ENCODE measurements at regions not wholly inside any gene's neighbourhood (a gene's known extent, or its start where the extent isn't known, plus 50 kb on each side); places are given as distances from the start of the nearest gene placed in this dataset.

DNA sequence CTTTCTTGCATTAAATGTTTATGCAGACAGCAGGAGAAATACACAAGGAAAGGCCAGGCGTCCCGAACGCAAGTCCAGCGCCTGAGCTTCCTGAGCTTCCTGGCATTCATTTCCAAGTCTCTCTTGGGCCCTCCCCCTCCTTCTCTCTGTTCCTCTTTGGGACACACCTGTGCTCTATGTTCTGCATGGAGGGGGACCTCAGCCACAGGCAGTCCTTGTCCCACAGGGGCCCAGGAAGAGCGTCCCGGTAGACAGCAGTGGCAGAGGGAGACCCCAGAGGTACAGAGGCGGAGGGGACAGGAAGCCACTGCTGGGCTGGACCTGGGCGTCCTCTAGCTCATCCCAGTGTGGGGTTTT lies 221.3 kb downstream of the C9orf50 start (continued):
- TF ChIP-seq, protein P1, sequence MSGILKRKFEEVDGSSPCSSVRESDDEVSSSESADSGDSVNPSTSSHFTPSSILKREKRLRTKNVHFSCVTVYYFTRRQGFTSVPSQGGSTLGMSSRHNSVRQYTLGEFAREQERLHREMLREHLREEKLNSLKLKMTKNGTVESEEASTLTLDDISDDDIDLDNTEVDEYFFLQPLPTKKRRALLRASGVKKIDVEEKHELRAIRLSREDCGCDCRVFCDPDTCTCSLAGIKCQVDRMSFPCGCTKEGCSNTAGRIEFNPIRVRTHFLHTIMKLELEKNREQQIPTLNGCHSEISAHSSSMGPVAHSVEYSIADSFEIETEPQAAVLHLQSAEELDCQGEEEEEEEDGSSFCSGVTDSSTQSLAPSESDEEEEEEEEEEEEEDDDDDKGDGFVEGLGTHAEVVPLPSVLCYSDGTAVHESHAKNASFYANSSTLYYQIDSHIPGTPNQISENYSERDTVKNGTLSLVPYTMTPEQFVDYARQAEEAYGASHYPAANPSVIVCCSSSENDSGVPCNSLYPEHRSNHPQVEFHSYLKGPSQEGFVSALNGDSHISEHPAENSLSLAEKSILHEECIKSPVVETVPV (CRISPR knock-in tag; IDR thresholded peaks at IDR 0.05), result no peak
- TF ChIP-seq ZNF8 (CRISPR knock-in tag; IDR thresholded peaks at IDR 0.05), result no peak

DNA sequence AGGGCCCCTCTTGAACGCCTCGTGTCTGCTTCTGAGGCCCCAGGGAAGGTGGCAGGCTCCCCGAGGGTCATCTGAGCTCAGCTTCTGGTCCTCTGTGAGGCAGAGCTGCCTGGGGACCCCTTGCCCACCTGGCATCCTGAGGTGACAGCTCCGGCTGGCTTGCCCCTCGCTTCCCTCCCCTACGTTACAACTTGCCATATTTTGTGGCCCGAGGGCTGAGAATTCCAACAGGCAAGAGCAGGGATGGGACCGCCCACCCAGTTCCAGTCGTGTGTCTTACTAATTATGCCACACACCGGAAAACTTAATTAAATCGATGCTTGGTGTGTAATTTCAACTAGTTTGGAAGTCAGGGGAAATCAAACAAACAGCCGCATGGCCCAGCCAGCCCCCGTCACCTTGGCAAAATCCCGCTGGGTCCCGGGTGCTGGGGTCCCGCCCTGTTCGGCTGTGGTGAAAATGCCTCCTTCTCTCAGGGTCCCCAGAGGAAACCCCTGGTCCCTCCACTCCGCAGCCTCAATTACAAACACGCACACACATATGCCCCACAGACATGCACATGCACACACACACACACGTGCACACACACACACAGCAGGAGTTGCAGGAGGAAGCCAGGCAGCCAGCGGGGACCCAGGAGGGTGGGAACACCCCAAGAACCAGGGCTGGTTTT lies 221.0 kb upstream of the IER5L start:
- no peak for ATAC-seq
- no peak for TF ChIP-seq ISL1 (CRISPR knock-in tag; IDR thresholded peaks at IDR 0.05)
- TF ChIP-seq TOX (CRISPR knock-in tag; IDR thresholded peaks at IDR 0.05; ENCODE audit: borderline replicate concordance), result no peak
- TF ChIP-seq RARB (CRISPR knock-in tag; IDR thresholded peaks at IDR 0.05), result no peak

DNA sequence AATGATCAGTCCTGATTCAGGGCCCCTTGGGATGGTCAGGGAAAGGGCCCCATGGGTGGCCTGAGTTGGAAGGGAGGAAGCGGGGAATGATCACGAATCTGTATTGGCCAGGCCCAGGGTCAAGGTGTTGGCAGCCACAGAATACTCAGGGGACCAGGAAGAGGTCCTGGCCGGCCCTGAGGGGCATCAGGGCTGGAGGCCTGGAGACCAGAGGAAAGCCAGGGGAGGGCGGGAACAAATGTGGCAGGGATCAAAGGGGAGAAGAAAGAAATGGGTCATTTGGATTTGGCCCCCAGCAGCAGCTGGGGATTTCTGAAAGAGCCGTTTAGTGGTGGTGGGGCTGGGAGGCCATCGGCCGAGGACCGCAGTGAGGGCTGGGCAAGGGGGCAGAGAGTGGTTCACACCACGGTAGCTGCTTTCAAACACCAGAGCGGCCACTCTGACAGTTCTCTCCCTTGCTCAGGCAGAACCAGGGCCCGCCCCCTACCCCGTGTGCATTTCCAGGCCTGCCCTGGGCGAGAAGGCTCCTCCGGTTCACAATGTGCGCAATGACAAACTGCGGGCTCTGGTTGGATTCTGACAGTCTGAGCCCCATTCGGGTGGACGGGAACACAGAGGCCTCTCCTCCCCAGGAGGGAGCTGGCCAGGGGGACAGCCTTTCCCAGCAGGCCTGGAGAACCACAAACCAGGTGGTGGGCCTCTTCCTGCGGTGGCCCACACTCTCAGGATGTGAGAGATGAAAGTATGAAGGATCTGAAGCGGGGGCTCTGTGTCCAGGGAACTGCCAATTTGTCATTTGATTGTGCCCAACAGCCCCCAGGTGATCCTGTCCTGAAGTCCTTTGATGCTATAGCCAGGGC lies 220.3 kb upstream of the IER5L start:
- TF ChIP-seq, protein P2, sequence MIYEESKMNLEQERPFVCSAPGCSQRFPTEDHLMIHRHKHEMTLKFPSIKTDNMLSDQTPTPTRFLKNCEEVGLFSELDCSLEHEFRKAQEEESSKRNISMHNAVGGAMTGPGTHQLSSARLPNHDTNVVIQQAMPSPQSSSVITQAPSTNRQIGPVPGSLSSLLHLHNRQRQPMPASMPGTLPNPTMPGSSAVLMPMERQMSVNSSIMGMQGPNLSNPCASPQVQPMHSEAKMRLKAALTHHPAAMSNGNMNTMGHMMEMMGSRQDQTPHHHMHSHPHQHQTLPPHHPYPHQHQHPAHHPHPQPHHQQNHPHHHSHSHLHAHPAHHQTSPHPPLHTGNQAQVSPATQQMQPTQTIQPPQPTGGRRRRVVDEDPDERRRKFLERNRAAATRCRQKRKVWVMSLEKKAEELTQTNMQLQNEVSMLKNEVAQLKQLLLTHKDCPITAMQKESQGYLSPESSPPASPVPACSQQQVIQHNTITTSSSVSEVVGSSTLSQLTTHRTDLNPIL (CRISPR knock-in tag; IDR thresholded peaks at IDR 0.05; ENCODE audit: low read depth), result no peak
- TF ChIP-seq ZNF70 (CRISPR knock-in tag; IDR thresholded peaks at IDR 0.05) (no peak), PPARA (CRISPR knock-in tag; IDR thresholded peaks at IDR 0.05; ENCODE audit: borderline replicate concordance) (no peak), GLIS3 (CRISPR knock-in tag; IDR thresholded peaks at IDR 0.05) (no peak), TOX (CRISPR knock-in tag; IDR thresholded peaks at IDR 0.05; ENCODE audit: borderline replicate concordance) (no peak), ARNTL (CRISPR knock-in tag; IDR thresholded peaks at IDR 0.05; ENCODE audit: borderline replicate concordance, low read depth) (no peak), OSR1 (CRISPR knock-in tag; IDR thresholded peaks at IDR 0.05) (no peak)
- TF ChIP-seq, protein P3, sequence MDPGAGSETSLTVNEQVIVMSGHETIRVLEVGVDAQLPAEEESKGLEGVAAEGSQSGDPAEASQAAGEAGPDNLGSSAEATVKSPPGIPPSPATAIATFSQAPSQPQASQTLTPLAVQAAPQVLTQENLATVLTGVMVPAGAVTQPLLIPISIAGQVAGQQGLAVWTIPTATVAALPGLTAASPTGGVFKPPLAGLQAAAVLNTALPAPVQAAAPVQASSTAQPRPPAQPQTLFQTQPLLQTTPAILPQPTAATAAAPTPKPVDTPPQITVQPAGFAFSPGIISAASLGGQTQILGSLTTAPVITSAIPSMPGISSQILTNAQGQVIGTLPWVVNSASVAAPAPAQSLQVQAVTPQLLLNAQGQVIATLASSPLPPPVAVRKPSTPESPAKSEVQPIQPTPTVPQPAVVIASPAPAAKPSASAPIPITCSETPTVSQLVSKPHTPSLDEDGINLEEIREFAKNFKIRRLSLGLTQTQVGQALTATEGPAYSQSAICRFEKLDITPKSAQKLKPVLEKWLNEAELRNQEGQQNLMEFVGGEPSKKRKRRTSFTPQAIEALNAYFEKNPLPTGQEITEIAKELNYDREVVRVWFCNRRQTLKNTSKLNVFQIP (CRISPR knock-in tag; IDR thresholded peaks at IDR 0.05; ENCODE audit: borderline replicate concordance, low read depth), result no peak

DNA sequence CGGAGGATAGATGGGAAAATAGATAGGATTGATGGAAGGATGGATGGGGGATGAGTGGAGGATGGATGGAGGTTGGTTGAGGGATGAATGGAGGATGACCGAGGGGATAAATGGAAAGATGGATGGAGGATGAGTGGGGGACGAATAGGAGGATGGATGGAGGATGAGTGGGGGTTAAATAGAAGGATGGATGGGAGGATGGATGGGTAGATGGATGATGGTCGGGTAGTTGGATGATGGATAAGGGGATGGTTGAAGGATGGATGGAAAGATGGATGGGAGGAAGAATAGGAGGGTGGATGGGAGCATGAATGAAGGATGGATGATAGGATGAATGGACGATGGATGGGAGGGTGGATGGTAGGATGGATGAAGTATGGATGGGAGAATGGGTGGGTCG lies 219.3 kb upstream of the IER5L start:
- TF ChIP-seq SNAI2 (CRISPR knock-in tag; IDR thresholded peaks at IDR 0.05), result no peak
- TF ChIP-seq, protein P4, sequence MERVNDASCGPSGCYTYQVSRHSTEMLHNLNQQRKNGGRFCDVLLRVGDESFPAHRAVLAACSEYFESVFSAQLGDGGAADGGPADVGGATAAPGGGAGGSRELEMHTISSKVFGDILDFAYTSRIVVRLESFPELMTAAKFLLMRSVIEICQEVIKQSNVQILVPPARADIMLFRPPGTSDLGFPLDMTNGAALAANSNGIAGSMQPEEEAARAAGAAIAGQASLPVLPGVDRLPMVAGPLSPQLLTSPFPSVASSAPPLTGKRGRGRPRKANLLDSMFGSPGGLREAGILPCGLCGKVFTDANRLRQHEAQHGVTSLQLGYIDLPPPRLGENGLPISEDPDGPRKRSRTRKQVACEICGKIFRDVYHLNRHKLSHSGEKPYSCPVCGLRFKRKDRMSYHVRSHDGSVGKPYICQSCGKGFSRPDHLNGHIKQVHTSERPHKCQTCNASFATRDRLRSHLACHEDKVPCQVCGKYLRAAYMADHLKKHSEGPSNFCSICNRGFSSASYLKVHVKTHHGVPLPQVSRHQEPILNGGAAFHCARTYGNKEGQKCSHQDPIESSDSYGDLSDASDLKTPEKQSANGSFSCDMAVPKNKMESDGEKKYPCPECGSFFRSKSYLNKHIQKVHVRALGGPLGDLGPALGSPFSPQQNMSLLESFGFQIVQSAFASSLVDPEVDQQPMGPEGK (CRISPR knock-in tag; IDR thresholded peaks at IDR 0.05; ENCODE audit: borderline replicate concordance), result no peak
- TF ChIP-seq BACH2 (CRISPR knock-in tag; IDR thresholded peaks at IDR 0.05; ENCODE audit: borderline replicate concordance), result no peak
- no peak for ATAC-seq

More for the DNA sequence above, 220.3 kb upstream of the IER5L start:
- ATAC-seq, result no peak

DNA sequence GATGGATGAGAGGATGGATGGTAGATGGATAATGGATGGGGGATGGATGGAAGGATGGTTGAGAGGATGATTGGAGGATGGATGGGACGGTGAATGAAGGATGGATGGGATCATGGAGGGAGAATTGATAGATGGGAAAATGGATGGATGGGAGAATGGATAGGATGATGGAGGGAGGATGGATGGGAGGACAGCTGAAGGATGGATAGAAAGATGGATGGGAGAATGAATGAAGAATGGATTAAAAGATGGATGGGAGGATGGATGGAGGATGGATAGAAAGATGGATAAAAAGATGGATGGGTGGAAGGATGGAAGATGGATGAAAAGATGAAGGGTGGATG lies 218.3 kb upstream of the IER5L start:
- ATAC-seq, result no peak
- TF ChIP-seq ARNTL (CRISPR knock-in tag; IDR thresholded peaks at IDR 0.05; ENCODE audit: borderline replicate concordance, low read depth) (no peak), GLIS3 (CRISPR knock-in tag; IDR thresholded peaks at IDR 0.05) (no peak), CSDC2 (CRISPR knock-in tag; IDR thresholded peaks at IDR 0.05) (no peak), ZFP3 (CRISPR knock-in tag; IDR thresholded peaks at IDR 0.05) (no peak), ESRRG (CRISPR knock-in tag; IDR thresholded peaks at IDR 0.05) (no peak), ZNF70 (CRISPR knock-in tag; IDR thresholded peaks at IDR 0.05) (no peak), RARB (CRISPR knock-in tag; IDR thresholded peaks at IDR 0.05) (no peak), ISL1 (CRISPR knock-in tag; IDR thresholded peaks at IDR 0.05) (no peak), TOX (CRISPR knock-in tag; IDR thresholded peaks at IDR 0.05; ENCODE audit: borderline replicate concordance) (no peak), ZFP30 (CRISPR knock-in tag; IDR thresholded peaks at IDR 0.05) (no peak)
- TF ChIP-seq, protein P4 (CRISPR knock-in tag; IDR thresholded peaks at IDR 0.05; ENCODE audit: borderline replicate concordance), result no peak
- TF ChIP-seq, protein P5, sequence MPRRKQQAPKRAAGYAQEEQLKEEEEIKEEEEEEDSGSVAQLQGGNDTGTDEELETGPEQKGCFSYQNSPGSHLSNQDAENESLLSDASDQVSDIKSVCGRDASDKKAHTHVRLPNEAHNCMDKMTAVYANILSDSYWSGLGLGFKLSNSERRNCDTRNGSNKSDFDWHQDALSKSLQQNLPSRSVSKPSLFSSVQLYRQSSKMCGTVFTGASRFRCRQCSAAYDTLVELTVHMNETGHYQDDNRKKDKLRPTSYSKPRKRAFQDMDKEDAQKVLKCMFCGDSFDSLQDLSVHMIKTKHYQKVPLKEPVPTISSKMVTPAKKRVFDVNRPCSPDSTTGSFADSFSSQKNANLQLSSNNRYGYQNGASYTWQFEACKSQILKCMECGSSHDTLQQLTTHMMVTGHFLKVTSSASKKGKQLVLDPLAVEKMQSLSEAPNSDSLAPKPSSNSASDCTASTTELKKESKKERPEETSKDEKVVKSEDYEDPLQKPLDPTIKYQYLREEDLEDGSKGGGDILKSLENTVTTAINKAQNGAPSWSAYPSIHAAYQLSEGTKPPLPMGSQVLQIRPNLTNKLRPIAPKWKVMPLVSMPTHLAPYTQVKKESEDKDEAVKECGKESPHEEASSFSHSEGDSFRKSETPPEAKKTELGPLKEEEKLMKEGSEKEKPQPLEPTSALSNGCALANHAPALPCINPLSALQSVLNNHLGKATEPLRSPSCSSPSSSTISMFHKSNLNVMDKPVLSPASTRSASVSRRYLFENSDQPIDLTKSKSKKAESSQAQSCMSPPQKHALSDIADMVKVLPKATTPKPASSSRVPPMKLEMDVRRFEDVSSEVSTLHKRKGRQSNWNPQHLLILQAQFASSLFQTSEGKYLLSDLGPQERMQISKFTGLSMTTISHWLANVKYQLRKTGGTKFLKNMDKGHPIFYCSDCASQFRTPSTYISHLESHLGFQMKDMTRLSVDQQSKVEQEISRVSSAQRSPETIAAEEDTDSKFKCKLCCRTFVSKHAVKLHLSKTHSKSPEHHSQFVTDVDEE (CRISPR knock-in tag; IDR thresholded peaks at IDR 0.05), result no peak
- TF ChIP-seq, protein P3 (CRISPR knock-in tag; IDR thresholded peaks at IDR 0.05; ENCODE audit: borderline replicate concordance, low read depth), result no peak

All from SK-N-SH treated with all-trans-retinoic acid at 6 μM for 48 hours (cell line).